Glutamatergic neuron (in vitro differentiated cells): ENCODE measurements at regions not wholly inside any gene's neighbourhood (a gene's known extent, or its start where the extent isn't known, plus 50 kb on each side); places are given as distances from the start of the nearest gene placed in this dataset.

Source experiments
- DNase-seq: peaks from one replicate; pipeline ENCODE4 v3.0.0; 2022
- H3K27ac Mint-ChIP-seq: one replicate; pipeline ENCODE4 v1.8.0; 2020; ENCODE audit warnings: mild to moderate bottlenecking, mixed read lengths, inconsistent platforms; ENCODE audit not compliant: unreplicated experiment
- H3K27me3 Mint-ChIP-seq: one replicate; pipeline ENCODE4 v1.8.0; 2020; ENCODE audit warnings: mild to moderate bottlenecking, moderate library complexity, mixed read lengths, inconsistent platforms; ENCODE audit not compliant: unreplicated experiment
- H3K36me3 Mint-ChIP-seq: one replicate; pipeline ENCODE4 v1.8.0; 2020; ENCODE audit warnings: mild to moderate bottlenecking, mixed read lengths, inconsistent platforms; ENCODE audit not compliant: unreplicated experiment
- H3K4me1 Mint-ChIP-seq: one replicate; pipeline ENCODE4 v1.8.0; 2020; ENCODE audit warnings: mild to moderate bottlenecking, low read depth, mixed read lengths, inconsistent platforms; ENCODE audit not compliant: unreplicated experiment
- H3K4me3 Mint-ChIP-seq: one replicate; pipeline ENCODE4 v1.8.0; 2020; ENCODE audit warnings: mild to moderate bottlenecking, mixed read lengths, inconsistent platforms; ENCODE audit not compliant: unreplicated experiment
- H3K9me3 Mint-ChIP-seq: one replicate; pipeline ENCODE4 v1.8.0; 2020; ENCODE audit warnings: mild to moderate bottlenecking, moderate library complexity, mixed read lengths, inconsistent platforms; ENCODE audit not compliant: unreplicated experiment
- CTCF ChIP-seq: fragments of 200-600 bp; sonication (generic); IDR thresholded peaks from one replicate; pipeline ENCODE4 v1.5.0; 2021; ENCODE audit not compliant: partially characterized antibody, unreplicated experiment

GRCh38 chr18:38045845-38046244, 480.2 kb upstream of the CELF4 start:
- TF ChIP-seq CTCF, result no peak
- no peaks in the 10 kb centered on the region for H3K36me3 Mint-ChIP-seq
- no peaks in the 10 kb centered on the region for H3K9me3 Mint-ChIP-seq
- DNase-seq, result no peak
- H3K4me3 Mint-ChIP-seq, result no peak overlapping the region
- no peaks in the 10 kb centered on the region for H3K4me1 Mint-ChIP-seq
- no peak overlapping the region for H3K27ac Mint-ChIP-seq
- peaks cover 2% of the 10 kb centered on the region for H3K27me3 Mint-ChIP-seq

DNA sequence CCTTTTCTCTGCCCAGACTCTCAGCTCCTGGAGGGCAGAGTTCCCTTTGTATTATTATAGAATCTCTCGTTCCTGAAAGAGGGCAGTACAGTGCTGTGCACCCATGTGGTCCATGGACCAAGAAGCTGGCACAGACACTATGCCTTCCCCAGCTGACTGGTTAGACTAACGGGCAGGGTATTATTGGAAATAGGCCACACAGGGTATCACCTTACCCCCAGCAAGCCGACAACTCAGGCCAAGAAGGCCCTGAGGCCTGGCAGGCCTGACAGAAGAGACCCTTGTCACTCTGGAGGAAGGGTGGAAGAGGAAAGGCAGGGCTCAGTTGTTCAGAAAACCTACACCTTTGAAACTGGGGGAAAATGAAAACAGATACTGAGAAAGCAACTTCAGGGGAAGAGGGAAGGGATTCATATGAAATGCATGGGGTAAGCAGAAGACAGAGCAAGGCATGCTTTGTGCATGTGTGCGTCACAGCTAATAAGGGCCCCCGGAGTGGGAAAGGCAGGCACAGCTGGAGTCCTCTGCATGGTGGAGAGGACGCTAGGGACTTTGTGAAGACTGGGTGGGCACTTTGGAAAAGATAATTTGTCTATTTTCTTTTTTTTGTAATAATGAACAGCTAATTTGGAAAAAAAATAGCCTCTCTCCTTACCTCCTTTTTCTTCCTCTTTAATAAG, 476.8 kb upstream of the CELF4 start:
- H3K4me1 Mint-ChIP-seq, result no peaks in the 10 kb centered on the region
- no peaks in the 10 kb centered on the region for H3K36me3 Mint-ChIP-seq
- no peak for DNase-seq
- H3K4me3 Mint-ChIP-seq, result no peak overlapping the region
- H3K27me3 Mint-ChIP-seq, result peaks cover 2% of the 10 kb centered on the region
- TF ChIP-seq CTCF, result no peak
- H3K27ac Mint-ChIP-seq, result no peak overlapping the region
- no peaks in the 10 kb centered on the region for H3K9me3 Mint-ChIP-seq

- H3K9me3 Mint-ChIP-seq, result no peaks in the 10 kb centered on the region
- DNase-seq, result no peak
- no peaks in the 10 kb centered on the region for H3K36me3 Mint-ChIP-seq
- H3K27ac Mint-ChIP-seq, result no peak overlapping the region
- H3K4me3 Mint-ChIP-seq, result no peak overlapping the region
- H3K27me3 Mint-ChIP-seq, result peaks cover 2% of the 10 kb centered on the region
- TF ChIP-seq CTCF, result no peak
- H3K4me1 Mint-ChIP-seq, result no peaks in the 10 kb centered on the region
Measured at GRCh38 chr18:38038242-38038641, 472.6 kb upstream of the CELF4 start.

GRCh38 chr18:38035193-38035592, 469.6 kb upstream of the CELF4 start:
- H3K4me3 Mint-ChIP-seq, result no peak overlapping the region
- no peak for TF ChIP-seq CTCF
- H3K27ac Mint-ChIP-seq, result no peak overlapping the region
- peaks cover 3% of the 10 kb centered on the region for H3K27me3 Mint-ChIP-seq
- peaks cover 1% of the 10 kb centered on the region for H3K9me3 Mint-ChIP-seq
- DNase-seq, result no peak
- no peaks in the 10 kb centered on the region for H3K4me1 Mint-ChIP-seq
- H3K36me3 Mint-ChIP-seq, result no peaks in the 10 kb centered on the region

DNA sequence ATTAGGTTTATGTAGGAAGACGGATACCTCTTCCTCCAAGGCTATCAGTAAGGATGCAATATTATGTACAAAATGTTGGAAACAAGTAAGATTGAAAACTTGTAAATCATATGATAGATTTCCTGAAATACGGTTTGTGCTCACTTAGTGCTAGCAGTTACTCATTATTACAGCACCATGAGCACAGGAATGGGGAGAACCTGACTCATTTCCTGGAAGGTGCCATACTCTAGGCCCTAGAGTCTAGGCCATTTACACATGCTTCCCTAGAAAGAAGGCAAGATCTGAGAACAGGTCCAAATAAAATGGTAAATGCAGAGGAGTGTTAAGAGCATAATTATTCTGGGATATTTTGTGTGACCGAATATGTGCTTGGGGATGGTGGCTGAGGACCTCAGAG, 467.7 kb upstream of the CELF4 start:
- Mint-ChIP-seq H3K9me3 (peaks cover 1% of the 10 kb centered on the region), H3K27ac (no peak overlapping the region), H3K4me3 (no peak overlapping the region), H3K27me3 (peaks cover 5% of the 10 kb centered on the region), H3K4me1 (no peaks in the 10 kb centered on the region), H3K36me3 (no peaks in the 10 kb centered on the region)
- TF ChIP-seq CTCF, result no peak
- DNase-seq, result no peak
